ENCODE measurements at regions not wholly inside any gene's neighbourhood (a gene's known extent, or its start where the extent isn't known, plus 50 kb on each side); places are given as distances from the start of the nearest gene placed in this dataset.

GRCh38 chr20:40168981-40169620 is 519.9 kb downstream of the MAFB start:
- DNase-seq (ENCODE audit: low read depth in 2 of 2) = no peak

- DNase-seq (ENCODE audit: low read depth in 2 of 2) = no peak
These were observed 527.6 kb downstream of the MAFB start for GRCh38 chr20:40161391-40161790.

GRCh38 chr20:40160097-40160550 is 528.9 kb downstream of the MAFB start:
- no peak for DNase-seq (ENCODE audit: low read depth in 2 of 2)

- DNase-seq (ENCODE audit: low read depth in 2 of 2) = no peak
These were observed 529.8 kb downstream of the MAFB start for GRCh38 chr20:40159276-40159675.

GRCh38 chr20:40156600-40157317 is 532.3 kb downstream of the MAFB start:
- DNase-seq (ENCODE audit: low read depth in 2 of 2) = no peak

- no peak for DNase-seq (ENCODE audit: low read depth in 2 of 2)
These were observed 534.5 kb downstream of the MAFB start for GRCh38 chr20:40154514-40154913.

GRCh38 chr20:40148886-40149285 is 540.1 kb downstream of the MAFB start:
- no peak for DNase-seq (ENCODE audit: low read depth in 2 of 2)

GRCh38 chr20:40146071-40146470 is 543.0 kb downstream of the MAFB start:
- DNase-seq (ENCODE audit: low read depth in 2 of 2) = no peak

- no peak for DNase-seq (ENCODE audit: low read depth in 2 of 2)
These were observed 544.5 kb downstream of the MAFB start for GRCh38 chr20:40144581-40144980.

- DNase-seq (ENCODE audit: low read depth in 2 of 2) = no peak
These were observed 554.9 kb downstream of the MAFB start for GRCh38 chr20:40134176-40134575.

- DNase-seq (ENCODE audit: low read depth in 2 of 2) = no peak
These were observed 568.2 kb downstream of the MAFB start for GRCh38 chr20:40120827-40121226.

- no peak for DNase-seq (ENCODE audit: low read depth in 2 of 2)
These were observed 577.8 kb downstream of the MAFB start for GRCh38 chr20:40111282-40111681.

GRCh38 chr20:40110311-40110831 is 578.7 kb downstream of the MAFB start:
- no peak for DNase-seq (ENCODE audit: low read depth in 2 of 2)

- DNase-seq (ENCODE audit: low read depth in 2 of 2) = no peak
These were observed 579.9 kb downstream of the MAFB start for GRCh38 chr20:40109136-40109535.

GRCh38 chr20:40108321-40108720 is 580.7 kb downstream of the MAFB start:
- DNase-seq (ENCODE audit: low read depth in 2 of 2) = no peak

- DNase-seq (ENCODE audit: low read depth in 2 of 2) = no peak
These were observed 584.1 kb downstream of the MAFB start for GRCh38 chr20:40104959-40105358.

GRCh38 chr20:40103420-40103819 is 585.6 kb downstream of the MAFB start:
- DNase-seq (ENCODE audit: low read depth in 2 of 2) = no peak

GRCh38 chr20:40101560-40101959 is 587.5 kb downstream of the MAFB start:
- no peak for DNase-seq (ENCODE audit: low read depth in 2 of 2)

GRCh38 chr20:40100261-40100660 is 588.8 kb downstream of the MAFB start:
- DNase-seq (ENCODE audit: low read depth in 2 of 2) = no peak

GRCh38 chr20:40090236-40090635 is 598.8 kb downstream of the MAFB start:
- no peak for DNase-seq (ENCODE audit: low read depth in 2 of 2)

- no peak for DNase-seq (ENCODE audit: low read depth in 2 of 2)
These were observed 601.5 kb downstream of the MAFB start for GRCh38 chr20:40087496-40087895.

GRCh38 chr20:40085513-40085912 is 603.5 kb downstream of the MAFB start:
- DNase-seq (ENCODE audit: low read depth in 2 of 2) = no peak

GRCh38 chr20:40082436-40082835 is 606.6 kb downstream of the MAFB start:
- DNase-seq (ENCODE audit: low read depth in 2 of 2) = no peak

All from stimulated activated CD4-positive, alpha-beta T cell treated with anti-CD3 and anti-CD28 coated beads, Interleukin-1b, Interleukin-23, amount 100 ng/mL, for 4 hours (primary cell).